ENCODE measurements at regions not wholly inside any gene's neighbourhood (a gene's known extent, or its start where the extent isn't known, plus 50 kb on each side); places are given as distances from the start of the nearest gene placed in this dataset.

DNA sequence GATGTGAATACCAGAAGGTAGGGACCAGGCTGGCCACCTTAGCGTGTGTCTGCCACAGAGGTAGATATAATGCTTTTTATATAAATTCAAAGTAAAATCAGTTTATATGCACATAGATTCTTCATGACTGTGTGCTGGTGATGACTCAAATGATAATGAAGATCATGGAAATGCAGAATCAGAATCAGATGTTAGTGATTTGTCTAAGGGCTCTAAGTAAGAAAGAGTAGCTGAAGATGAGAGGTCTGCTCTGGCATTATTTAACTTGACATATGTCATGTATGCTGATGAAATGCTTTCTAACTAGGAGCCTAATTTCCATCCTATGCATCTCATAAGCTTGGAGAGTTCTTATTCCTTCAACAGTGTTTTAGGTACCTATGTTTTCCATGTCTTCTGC lies 50.3 kb upstream of the DPH6 start:
- no peak for DNase-seq

DNA sequence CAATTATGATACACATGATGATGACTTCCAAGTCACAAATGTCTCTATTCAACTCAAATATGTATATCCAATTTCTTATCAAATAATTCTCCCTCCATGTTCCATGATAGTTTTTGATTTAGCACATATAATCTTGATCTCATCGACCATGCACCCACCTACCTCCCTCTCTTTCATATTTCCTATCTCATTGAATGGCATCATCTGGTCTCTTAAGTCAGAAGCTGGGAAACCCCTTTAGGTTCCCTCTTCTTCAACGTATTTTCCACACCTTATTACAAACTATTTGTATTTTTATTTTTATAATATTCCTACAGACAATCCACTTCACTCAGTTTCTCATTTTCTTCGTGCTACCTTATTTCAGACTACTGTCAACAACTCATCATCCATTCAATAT lies 56.9 kb upstream of the DPH6 start:
- no peak for DNase-seq

DNA sequence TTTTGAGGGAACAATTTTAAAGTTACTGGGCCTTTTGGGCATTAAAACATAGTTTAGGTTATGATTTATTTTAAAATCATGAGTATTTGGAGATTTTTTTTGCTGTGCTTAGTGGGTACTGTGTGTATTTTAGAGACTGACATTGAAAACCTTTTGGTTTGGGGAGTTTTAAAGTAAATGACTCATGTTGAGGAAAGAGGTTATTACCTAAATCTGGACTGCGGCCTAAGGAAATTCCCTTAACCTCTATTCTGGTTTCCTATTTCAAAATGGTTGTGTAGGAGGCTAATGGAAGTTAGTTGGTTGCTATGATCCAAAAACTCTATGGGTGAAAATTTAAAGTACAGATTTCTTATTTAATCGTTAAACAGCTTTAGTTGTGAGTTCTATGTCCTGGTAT lies 57.3 kb upstream of the DPH6 start:
- no peak for DNase-seq

- DNase-seq, result no peak
These were observed 57.9 kb upstream of the DPH6 start for GRCh38 chr15:35603856-35604255.

DNA sequence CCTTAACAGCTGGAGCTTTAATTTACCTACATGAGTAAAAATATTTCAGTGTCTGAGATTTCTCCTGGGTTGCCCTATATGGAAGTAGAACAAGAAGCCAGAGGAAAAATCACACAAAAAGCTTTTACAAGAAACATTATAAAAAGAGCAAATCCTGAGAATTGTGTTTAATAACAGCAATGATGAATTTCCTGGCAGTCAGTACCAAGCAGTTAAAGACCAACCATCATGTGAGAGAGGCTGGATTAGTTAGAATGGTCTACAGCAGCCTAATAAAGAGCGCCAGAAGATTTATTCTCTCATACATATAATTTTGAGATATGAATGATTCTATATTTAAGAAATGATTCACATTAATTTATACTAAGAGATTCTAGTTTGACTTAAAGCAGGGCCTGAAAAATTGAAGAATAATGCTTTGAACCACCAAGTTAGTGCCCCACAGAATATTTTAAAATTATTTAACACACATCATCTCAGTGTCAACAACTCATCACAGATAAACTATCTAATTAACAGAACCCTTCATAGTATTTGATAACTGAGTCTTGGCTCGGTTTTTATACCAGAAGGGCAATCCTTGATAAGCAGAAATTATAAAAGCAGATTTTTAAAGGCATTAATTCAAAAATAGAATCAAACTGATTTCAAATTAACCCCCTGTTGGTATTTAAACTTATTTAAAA lies 59.9 kb upstream of the DPH6 start:
- DNase-seq, result no peak

DNA sequence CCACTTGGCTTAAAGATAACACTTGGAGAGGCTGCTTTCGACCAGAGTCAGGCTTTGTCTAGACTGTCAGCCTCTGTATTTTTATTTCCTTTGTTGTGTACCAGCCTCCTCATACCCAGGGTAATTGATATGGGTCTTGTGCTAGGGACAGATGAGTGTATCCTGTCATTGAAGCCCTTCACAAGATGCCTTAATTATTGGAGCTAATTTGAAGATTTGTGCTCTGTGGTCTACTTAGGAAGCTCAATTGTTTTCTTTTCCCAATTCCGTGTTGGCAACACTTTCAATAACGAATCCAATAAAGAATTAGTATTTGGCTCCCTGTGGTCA lies 60.5 kb upstream of the DPH6 start:
- no peak for DNase-seq

- DNase-seq, result no peak
These were observed 70.7 kb upstream of the DPH6 start for GRCh38 chr15:35616498-35617271.

DNA sequence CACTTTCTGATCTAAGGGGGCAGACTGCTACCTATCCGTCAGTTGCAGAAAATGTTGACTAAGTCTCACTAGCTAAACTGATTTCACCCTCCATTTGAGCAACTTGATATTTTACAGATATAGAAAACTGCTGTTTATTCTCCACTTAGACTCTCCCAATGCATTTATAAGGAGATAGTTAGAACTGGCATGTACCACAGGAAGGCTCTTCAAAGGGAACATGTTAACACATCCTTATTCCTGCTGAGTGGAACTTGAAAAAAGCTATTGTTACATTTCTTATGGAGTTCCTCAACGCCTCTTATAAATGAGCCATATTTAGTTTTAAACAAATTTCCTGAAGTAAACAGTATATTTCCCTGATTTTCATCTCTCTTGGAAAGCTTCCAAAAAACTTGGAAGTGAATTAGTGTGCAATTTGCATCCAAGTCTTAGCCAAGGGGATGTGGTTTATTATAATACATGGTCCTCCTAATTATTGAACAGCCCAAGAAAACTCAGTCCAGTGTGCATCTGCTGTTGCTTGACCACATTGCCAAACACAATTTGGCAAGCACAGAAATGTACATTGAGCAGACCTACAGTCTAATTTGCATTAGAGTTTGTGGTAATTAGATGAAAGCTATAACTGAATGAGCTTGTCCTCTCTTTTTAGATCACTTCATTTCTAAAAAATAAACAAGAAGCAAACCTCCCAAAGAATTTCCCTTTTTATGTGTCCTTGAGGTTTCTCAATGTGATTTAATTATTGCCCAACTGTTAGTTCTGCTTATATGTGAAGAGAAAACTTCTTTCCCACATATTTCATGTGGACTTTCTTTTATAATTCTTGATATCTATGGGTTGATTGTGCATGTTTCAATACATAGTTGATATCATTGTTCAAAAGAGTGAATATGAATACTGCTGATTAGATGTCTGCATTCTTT lies 72.6 kb upstream of the DPH6 start:
- no peak for DNase-seq

- DNase-seq, result no peak
These were observed 76.8 kb upstream of the DPH6 start for GRCh38 chr15:35622641-35623340.

DNA sequence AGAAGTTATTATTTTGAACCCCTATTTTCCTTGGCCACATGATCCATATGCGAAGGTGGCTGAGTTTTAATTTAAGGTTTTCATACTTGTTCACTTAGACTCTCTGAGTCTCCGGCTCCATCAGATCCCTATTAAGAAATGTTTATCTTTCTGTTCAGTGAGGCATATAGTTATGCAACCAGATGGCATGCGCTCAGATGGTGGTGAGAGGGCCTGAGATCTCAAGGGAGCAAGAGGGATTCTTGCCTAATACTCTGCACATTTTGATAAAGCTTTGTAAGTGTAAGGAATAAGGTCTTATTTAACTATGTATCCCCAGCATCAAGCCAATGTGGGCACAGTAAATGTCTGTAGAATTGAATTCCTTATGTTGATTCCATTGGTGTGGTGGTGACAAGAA lies 78.9 kb upstream of the DPH6 start:
- DNase-seq, result no peak

GRCh38 chr15:35626571-35627318 lies 80.8 kb upstream of the DPH6 start:
- DNase-seq, result no peak

GRCh38 chr15:35627696-35628095 lies 81.7 kb upstream of the DPH6 start:
- DNase-seq, result no peak

GRCh38 chr15:35629766-35630165 lies 83.8 kb upstream of the DPH6 start:
- no peak for DNase-seq

GRCh38 chr15:35630532-35630931 lies 84.6 kb upstream of the DPH6 start:
- DNase-seq, result no peak

DNA sequence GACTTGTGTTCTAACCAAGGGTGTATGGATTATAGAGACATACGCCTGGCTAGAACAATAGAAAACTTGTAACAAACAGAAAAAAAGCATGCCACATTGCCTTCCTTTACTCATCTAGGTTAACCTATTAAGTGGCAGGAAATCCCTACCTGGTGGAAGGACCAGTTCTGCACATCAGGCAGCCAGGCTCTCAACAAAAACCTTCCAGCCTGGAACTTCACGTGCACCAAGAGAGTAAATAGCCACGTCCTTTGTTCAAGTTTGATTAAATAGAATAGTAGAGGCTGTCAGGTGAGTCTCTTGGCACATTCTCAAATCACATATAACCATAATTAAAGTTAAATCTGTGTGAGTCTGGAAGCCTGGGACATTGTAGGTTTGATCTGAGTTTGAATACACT lies 85.0 kb upstream of the DPH6 start:
- no peak for DNase-seq

- DNase-seq, result no peak
These were observed 87.7 kb upstream of the DPH6 start for GRCh38 chr15:35633677-35634076.

- no peak for DNase-seq
These were observed 100.8 kb upstream of the DPH6 start for GRCh38 chr15:35646790-35647189.

GRCh38 chr15:35647303-35647702 lies 101.3 kb upstream of the DPH6 start:
- DNase-seq, result no peak

GRCh38 chr15:35648941-35649340 lies 103.0 kb upstream of the DPH6 start:
- no peak for DNase-seq

- DNase-seq, result no peak
These were observed 103.6 kb upstream of the DPH6 start for GRCh38 chr15:35649575-35649974.

- no peak for DNase-seq
These were observed 108.4 kb upstream of the DPH6 start for GRCh38 chr15:35654332-35654731.

- DNase-seq, result no peak
These were observed 111.8 kb upstream of the DPH6 start for GRCh38 chr15:35657679-35658311.

Data from NCI-H146 (cell line).